ENCODE measurements at regions not wholly inside any gene's neighbourhood (a gene's known extent, or its start where the extent isn't known, plus 50 kb on each side); places are given as distances from the start of the nearest gene placed in this dataset.

DNA sequence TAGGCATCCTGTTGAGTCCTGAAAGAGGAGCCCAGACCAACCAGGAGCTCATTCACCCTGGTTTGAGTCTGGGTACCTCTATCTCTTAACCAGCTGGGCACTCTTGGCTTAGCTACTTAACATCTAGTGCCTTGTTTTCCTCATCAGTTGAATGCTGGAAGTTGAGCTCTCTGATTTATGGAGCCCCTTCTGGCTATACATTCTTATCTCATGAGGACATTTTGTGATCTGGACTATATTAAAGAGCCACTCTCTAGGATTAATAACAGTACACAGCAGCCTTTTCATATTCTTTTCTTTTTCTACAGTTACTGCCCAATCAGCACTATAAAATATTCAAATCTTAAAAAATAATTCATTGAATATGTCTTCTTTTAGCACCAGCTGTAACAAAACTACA lies 296.9 kb upstream of the RUNX1 start:
- DNase-seq (ENCODE audit: low read depth in 2 of 2) = no peak

DNA sequence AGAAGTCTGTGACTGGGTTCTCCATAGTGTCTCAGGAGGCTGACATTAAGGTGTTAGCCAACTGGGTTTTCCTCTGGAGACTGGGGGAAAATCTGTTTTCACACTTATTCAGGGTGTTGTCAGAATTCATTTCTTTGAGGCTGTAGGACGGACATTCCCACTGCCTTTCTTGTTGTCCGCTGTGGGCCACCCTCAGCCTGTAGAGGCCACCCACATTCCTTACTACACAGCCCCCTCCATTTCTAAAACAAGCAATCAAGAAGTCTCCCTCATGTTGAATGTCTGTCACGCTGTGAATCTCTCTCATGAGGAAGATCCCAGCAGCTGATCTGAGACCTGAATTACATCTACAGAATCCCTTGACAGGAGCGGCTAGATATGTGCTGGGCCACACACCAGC lies 295.5 kb upstream of the RUNX1 start:
- DNase-seq (ENCODE audit: low read depth in 2 of 2) = no peak

GRCh38 chr21:35343046-35343819 lies 294.1 kb upstream of the RUNX1 start:
- no peak for DNase-seq (ENCODE audit: low read depth in 2 of 2)

- DNase-seq (ENCODE audit: low read depth in 2 of 2) = no peak
Measured at GRCh38 chr21:35342440-35342839, 293.3 kb upstream of the RUNX1 start.

DNA sequence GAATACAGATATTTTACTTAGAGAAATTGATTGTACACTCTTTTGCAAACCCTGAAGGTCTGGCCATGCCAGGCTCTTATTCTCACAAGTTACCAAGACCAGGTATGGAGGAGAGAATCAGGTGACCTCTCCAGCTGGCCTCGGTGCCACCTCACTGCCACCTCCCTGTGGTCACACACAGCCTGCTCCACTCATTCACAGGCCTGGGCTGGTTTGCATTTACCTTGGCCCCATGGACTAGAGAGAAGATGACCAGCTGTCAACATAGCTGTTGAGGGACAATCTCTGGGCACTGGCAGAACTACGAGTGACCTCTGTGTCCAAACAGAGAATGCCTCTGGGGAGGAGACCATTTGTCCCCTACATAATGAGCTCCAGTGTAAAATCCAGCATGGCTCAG lies 291.2 kb upstream of the RUNX1 start:
- DNase-seq (ENCODE audit: low read depth in 2 of 2) = no peak

- DNase-seq (ENCODE audit: low read depth in 2 of 2) = no peak
Measured at GRCh38 chr21:35338881-35339632, 290.0 kb upstream of the RUNX1 start.

DNA sequence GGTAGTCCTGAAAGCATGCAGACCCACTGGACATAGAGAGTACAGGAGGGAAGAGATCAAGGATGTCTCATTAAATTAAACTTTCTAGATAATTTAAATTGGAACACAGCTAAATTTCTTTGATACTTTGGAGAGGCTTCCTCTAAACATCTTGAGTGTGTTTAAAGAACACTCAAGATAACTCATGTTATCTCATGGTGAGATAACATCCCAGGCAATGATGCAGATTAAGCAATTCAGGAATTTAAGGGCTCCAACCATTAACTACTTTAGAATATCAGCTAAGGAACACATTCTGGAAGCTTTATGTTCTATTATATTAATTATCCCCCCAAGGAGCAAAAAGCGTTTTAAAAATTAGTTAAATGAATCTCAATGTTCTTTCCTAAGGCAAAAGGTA lies 289.2 kb upstream of the RUNX1 start:
- no peak for DNase-seq (ENCODE audit: low read depth in 2 of 2)

DNA sequence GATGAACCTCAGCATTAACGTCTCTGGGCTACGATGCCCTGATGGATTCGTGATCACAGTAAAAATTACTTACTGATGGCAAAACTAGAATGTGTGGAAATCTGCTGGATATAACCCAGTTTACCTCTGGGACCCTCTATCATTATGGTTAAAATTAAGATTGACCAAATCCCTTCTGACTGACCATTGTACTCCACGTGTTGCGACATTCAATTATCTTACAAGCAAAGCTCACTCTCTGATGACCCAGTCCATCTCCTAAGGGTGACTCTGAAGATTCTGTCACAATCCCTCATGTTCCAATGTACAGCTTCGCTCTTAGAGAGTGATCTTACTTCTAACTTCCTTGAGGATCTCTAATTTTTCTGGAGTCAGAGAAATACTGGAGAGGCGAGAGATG lies 288.5 kb upstream of the RUNX1 start:
- DNase-seq (ENCODE audit: low read depth in 2 of 2) = no peak

DNA sequence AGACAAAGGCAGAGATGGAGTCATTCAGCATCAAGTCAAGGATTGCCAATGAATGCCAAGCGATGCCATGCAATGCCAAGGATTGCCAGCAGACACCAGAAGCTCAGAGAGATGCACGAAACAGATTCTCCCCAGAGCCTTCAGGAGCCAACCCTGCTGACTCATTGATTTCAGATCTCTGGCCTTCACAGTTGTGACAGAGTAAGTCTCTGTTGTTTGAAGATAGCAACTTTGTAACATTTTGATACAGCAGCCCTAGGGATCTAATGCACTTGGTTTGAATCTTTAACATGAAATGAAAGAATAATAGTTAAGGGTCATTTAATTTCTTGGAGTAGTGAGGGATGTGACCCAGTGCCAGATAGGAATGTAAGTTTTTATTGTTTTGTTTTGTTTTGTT lies 287.4 kb upstream of the RUNX1 start:
- DNase-seq (ENCODE audit: low read depth in 2 of 2) = no peak

GRCh38 chr21:35335951-35336446 lies 286.9 kb upstream of the RUNX1 start:
- DNase-seq (ENCODE audit: low read depth in 2 of 2) = no peak

DNA sequence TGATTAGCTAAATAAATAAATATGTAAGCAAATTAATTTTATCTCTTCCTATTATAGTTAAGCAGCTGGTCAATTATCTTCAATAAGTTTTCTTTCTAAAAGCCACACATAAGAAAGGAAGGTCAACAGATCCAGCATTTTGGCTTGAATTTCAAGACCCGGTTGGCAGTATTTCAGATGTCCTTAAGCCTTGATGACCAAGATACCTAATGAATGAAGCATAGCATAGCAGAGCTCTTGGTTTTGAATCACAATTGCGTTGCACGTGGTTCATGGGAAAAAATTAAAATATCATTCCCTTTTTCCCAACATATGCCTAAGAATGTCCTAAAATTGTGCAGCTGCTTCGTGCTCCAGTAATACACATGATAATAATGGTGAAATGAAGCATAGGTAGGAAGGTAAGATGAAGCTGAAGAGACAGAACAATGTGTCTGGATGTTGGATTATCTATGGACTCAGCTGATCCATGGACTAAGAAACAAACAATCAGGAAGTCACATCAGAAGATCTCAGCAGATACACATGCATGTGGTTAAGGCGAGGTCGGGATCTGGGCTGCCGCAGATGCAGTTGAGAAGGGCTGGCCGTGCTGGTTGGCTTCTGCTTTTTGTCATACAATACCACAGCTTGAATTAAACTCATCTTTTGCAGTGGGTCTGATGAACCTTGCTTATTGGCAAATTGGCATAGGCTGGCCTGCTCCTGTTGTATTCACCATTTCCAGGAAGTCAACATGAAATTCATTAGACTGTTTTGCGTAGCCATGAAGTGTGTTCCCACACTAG lies 284.9 kb upstream of the RUNX1 start:
- DNase-seq (ENCODE audit: low read depth in 2 of 2) = no peak

- no peak for DNase-seq (ENCODE audit: low read depth in 2 of 2)
Measured at GRCh38 chr21:35332841-35333426, 283.8 kb upstream of the RUNX1 start.

- no peak for DNase-seq (ENCODE audit: low read depth in 2 of 2)
Measured at GRCh38 chr21:35329940-35330660, 281.0 kb upstream of the RUNX1 start.

GRCh38 chr21:35328856-35329455 lies 279.9 kb upstream of the RUNX1 start:
- no peak for DNase-seq (ENCODE audit: low read depth in 2 of 2)

- no peak for DNase-seq (ENCODE audit: low read depth in 2 of 2)
Measured at GRCh38 chr21:35326677-35327076, 277.6 kb upstream of the RUNX1 start.

DNA sequence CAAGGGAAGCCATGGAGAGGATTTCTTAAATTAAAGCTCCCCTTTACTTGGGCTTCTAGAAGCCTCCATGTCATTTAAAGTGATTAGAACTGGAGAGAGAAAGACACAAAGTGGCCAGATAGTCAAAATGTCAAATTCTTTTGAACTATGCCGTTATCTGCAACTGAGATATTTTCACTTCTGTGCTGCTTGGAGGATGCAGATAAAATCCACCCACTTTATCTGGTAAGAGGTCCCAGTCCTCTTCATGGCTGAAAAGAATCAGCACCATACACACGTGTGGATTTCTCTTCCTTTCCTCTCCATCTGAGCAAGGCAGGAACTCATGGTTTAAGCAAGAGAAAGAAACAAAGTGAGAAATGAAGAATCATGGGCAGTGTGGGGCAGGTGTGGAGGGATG lies 276.9 kb upstream of the RUNX1 start:
- DNase-seq (ENCODE audit: low read depth in 2 of 2) = no peak

GRCh38 chr21:35324372-35325220 lies 275.5 kb upstream of the RUNX1 start:
- DNase-seq (ENCODE audit: low read depth in 2 of 2) = no peak

- no peak for DNase-seq (ENCODE audit: low read depth in 2 of 2)
Measured at GRCh38 chr21:35323947-35324346, 274.8 kb upstream of the RUNX1 start.

GRCh38 chr21:35321322-35322200 lies 272.5 kb upstream of the RUNX1 start:
- no peak for DNase-seq (ENCODE audit: low read depth in 2 of 2)
